Neural progenitor cell (in vitro differentiated cells): ENCODE measurements at regions not wholly inside any gene's neighbourhood (a gene's known extent, or its start where the extent isn't known, plus 50 kb on each side); places are given as distances from the start of the nearest gene placed in this dataset.

Source experiments
- DNase-seq: peaks from one replicate; pipeline ENCODE4 v3.0.0-alpha.2; 2016; ENCODE audit warnings: low spot score
- H2AFZ ChIP-seq: fragments of 200-600 bp; sonication (generic); replicated peaks from 2 replicates; pipeline ENCODE4 v1.6.1; 2016; ENCODE audit warnings: antibody characterized with exemption
- H3F3A ChIP-seq: fragments of 200-600 bp; sonication (generic); 2 replicates; pipeline ENCODE4 v1.6.1; 2016; ENCODE audit warnings: antibody characterized with exemption, low read depth
- H3K27ac ChIP-seq: fragments of 200-600 bp; sonication (generic); 2 replicates; pipeline ENCODE4 v1.5.1; 2016; ENCODE audit warnings: mild to moderate bottlenecking
- H3K27me3 ChIP-seq: fragments of 200-600 bp; sonication (generic); 2 replicates; pipeline ENCODE4 v1.6.1; 2016; ENCODE audit warnings: mild to moderate bottlenecking, moderate library complexity
- H3K36me3 ChIP-seq: fragments of 200-600 bp; sonication (generic); 2 replicates; pipeline ENCODE4 v1.5.1; 2016
- H3K4me1 ChIP-seq: fragments of 200-600 bp; sonication (generic); 2 replicates; pipeline ENCODE4 v1.6.1; 2016; ENCODE audit warnings: mixed run types
- H3K4me2 ChIP-seq: fragments of 200-600 bp; sonication (generic); 2 replicates; pipeline ENCODE4 v1.6.1; 2016
- H3K4me3 ChIP-seq: fragments of 200-600 bp; sonication (generic); 2 replicates; pipeline ENCODE4 v1.5.1; 2016
- H3K79me2 ChIP-seq: fragments of 200-600 bp; sonication (generic); 2 replicates; pipeline ENCODE4 v1.6.1; 2016; ENCODE audit warnings: low read depth
- H3K9ac ChIP-seq: fragments of 200-600 bp; sonication (generic); 2 replicates; pipeline ENCODE4 v1.6.1; 2016
- H3K9me3 ChIP-seq: fragments of 200-600 bp; sonication (generic); 2 replicates; pipeline ENCODE4 v1.5.1; 2016; ENCODE audit warnings: low read depth
- H4K20me1 ChIP-seq: fragments of 200-600 bp; sonication (generic); 2 replicates; pipeline ENCODE4 v1.6.1; 2016; ENCODE audit warnings: low read depth
- H3K27ac Mint-ChIP-seq: 3 replicates; pipeline ENCODE4 v1.8.0; 2021; ENCODE audit warnings: mixed read lengths
- H3K27me3 Mint-ChIP-seq: 2 replicates; pipeline ENCODE4 v1.8.0; 2022; ENCODE audit warnings: low read depth, mild to moderate bottlenecking, inconsistent platforms, moderate library complexity, mixed read lengths; ENCODE audit not compliant: insufficient read depth
- H3K36me3 Mint-ChIP-seq: 3 replicates; pipeline ENCODE4 v1.8.0; 2021; ENCODE audit warnings: mixed read lengths
- H3K4me1 Mint-ChIP-seq: 3 replicates; pipeline ENCODE4 v1.8.0; 2021; ENCODE audit warnings: mixed read lengths
- H3K4me3 Mint-ChIP-seq: 3 replicates; pipeline ENCODE4 v1.8.0; 2021; ENCODE audit warnings: mild to moderate bottlenecking, moderate library complexity, mixed read lengths
- H3K9me3 Mint-ChIP-seq: 3 replicates; pipeline ENCODE4 v1.8.0; 2020; ENCODE audit warnings: mixed read lengths
- EZH2 ChIP-seq: fragments of 200-600 bp; sonication (generic); IDR thresholded peaks from 2 replicates; pipeline ENCODE4 v1.6.1; 2017; ENCODE audit warnings: antibody characterized with exemption, mild to moderate bottlenecking, moderate library complexity
- EZH2phosphoT487 ChIP-seq: fragments of 200-600 bp; sonication (generic); IDR thresholded peaks from 2 replicates; pipeline ENCODE4 v1.6.1; 2017; ENCODE audit warnings: antibody characterized with exemption
- TF ChIP-seq, protein P1 (sequence below): fragments of 200-600 bp; sonication (generic); IDR thresholded peaks from 2 replicates; pipeline ENCODE4 v1.5.1; 2017; ENCODE audit warnings: antibody characterized with exemption, mild to moderate bottlenecking

DNA sequence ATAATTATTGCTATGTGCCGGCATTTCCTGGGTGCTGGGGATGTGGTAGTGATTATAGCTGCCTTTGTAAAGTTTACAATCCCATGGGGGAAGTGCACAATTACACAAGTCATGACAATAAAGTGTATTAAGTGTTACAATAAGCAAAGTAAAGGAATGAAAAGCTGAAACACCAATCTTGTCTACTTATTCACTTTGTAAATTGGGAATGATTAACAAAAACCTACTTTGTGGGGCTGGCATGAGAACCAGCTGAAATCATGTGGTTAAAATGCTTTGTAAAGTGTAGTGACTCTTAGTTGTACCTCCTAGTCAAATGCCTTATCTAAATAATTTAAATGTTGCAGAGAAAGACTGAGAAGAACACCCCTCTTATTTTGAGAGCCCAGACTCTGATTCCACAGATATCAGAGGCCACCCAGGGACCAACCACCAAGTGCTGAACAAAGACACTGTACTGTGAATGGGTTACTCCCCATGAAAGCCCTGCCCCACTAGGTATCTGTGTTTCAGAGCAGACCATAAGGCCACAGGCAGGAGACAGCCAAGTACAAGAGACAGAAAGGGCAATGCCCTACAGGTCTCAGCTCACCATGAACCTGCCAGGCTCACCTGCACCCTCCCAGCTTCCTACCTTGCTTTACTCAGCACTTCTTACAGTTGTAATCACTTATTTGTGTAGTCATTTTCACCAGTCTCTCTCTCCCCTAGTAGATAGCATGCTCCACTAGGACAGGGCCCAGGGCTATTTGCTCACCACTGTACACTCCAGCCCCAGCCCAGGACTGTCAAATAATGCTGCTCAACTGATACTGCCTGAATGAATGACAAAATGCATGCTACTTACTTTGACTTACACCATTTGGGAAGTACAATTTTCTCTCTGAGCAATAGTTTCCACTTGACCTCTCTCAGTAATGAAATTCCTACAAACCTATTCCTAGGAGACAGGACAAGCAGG lies 101.6 kb upstream of the APC start:
- peaks cover 28% of the 10 kb centered on the region for H3K4me1 Mint-ChIP-seq
- Histone ChIP-seq H3K4me1 (peaks cover 6% of the 10 kb centered on the region), H3K27ac (no peak overlapping the region), H2AFZ (no peak overlapping the region), H3K4me3 (no peak overlapping the region), H3F3A (no peaks in the 10 kb centered on the region), H3K9me3 (no peaks in the 10 kb centered on the region), H3K9ac (no peak overlapping the region), H4K20me1 (no peaks in the 10 kb centered on the region), H3K4me2 (no peak overlapping the region), H3K79me2 (no peaks in the 10 kb centered on the region), H3K27me3 (no peaks in the 10 kb centered on the region), H3K36me3 (no peaks in the 10 kb centered on the region)
- H3K9me3 Mint-ChIP-seq: peaks cover 2% of the 10 kb centered on the region
- peak overlapping the region; percentile 14 for H3K27ac Mint-ChIP-seq
- H3K4me3 Mint-ChIP-seq: no peak overlapping the region
- no peak for TF ChIP-seq EZH2phosphoT487
- TF ChIP-seq EZH2: no peak
- TF ChIP-seq, protein P1, sequence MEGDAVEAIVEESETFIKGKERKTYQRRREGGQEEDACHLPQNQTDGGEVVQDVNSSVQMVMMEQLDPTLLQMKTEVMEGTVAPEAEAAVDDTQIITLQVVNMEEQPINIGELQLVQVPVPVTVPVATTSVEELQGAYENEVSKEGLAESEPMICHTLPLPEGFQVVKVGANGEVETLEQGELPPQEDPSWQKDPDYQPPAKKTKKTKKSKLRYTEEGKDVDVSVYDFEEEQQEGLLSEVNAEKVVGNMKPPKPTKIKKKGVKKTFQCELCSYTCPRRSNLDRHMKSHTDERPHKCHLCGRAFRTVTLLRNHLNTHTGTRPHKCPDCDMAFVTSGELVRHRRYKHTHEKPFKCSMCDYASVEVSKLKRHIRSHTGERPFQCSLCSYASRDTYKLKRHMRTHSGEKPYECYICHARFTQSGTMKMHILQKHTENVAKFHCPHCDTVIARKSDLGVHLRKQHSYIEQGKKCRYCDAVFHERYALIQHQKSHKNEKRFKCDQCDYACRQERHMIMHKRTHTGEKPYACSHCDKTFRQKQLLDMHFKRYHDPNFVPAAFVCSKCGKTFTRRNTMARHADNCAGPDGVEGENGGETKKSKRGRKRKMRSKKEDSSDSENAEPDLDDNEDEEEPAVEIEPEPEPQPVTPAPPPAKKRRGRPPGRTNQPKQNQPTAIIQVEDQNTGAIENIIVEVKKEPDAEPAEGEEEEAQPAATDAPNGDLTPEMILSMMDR: no peak
- peaks cover 3% of the 10 kb centered on the region for H3K27me3 Mint-ChIP-seq
- H3K36me3 Mint-ChIP-seq: peaks cover 2% of the 10 kb centered on the region
- DNase-seq: no peak

DNA sequence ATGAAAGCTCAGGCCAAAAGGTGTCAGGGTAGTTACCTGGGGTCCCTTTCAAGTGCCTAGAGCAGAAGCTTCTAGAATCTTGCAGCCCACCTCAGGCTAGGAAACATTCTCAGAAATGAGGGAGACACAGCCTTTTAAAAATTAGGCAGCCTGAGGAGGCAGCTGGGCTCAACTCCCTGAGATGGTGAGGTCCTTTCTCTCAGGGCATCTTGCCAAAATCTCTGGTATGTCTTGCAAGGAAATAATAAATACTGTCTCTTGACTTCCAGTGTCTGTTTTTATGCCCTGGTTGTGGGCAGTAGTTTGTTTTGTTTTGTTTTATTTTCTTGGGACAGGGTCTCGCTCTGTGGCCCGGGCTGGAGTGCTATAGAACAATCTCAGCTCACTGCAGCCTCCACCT lies 100.9 kb upstream of the APC start:
- no peaks in the 10 kb centered on the region for H3K36me3 ChIP-seq
- H3K9me3 ChIP-seq: no peaks in the 10 kb centered on the region
- Mint-ChIP-seq H3K36me3 (peaks cover 2% of the 10 kb centered on the region), H3K9me3 (peaks cover 2% of the 10 kb centered on the region), H3K27ac (no peak overlapping the region), H3K4me3 (no peak overlapping the region), H3K4me1 (peaks cover 30% of the 10 kb centered on the region), H3K27me3 (peaks cover 3% of the 10 kb centered on the region)
- TF ChIP-seq, protein P1: no peak
- TF ChIP-seq EZH2phosphoT487 (no peak), EZH2 (no peak)
- no peak overlapping the region for H2AFZ ChIP-seq
- no peak for DNase-seq
- no peaks in the 10 kb centered on the region for H4K20me1 ChIP-seq
- H3K27me3 ChIP-seq: no peaks in the 10 kb centered on the region
- H3K9ac ChIP-seq: no peak overlapping the region
- no peak overlapping the region for H3K4me3 ChIP-seq
- no peaks in the 10 kb centered on the region for H3K79me2 ChIP-seq
- peaks cover 7% of the 10 kb centered on the region for H3K4me1 ChIP-seq
- no peak overlapping the region for H3K27ac ChIP-seq
- no peak overlapping the region for H3K4me2 ChIP-seq
- no peaks in the 10 kb centered on the region for H3F3A ChIP-seq

DNA sequence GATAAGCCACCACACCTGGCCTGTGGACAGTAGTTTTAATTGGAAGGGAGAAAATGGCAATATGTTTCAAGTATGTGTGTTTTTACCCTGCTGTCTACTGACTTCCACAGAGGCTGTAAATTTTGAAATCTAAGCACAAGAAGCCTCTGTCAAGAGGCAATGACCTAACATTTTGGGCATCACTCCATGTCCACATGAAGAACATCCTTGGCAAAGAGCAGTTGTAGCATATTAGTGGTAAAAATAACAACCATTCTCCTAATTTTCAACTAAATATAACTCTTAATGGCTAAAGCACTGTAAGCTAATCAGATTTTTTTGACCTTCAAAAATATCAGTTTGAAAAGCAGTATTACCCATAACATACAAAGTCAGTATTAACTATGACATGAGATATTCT lies 100.3 kb upstream of the APC start:
- Histone ChIP-seq H3K4me3 (no peak overlapping the region), H3K36me3 (no peaks in the 10 kb centered on the region), H3K79me2 (no peaks in the 10 kb centered on the region), H3K9ac (no peak overlapping the region), H3K27ac (no peak overlapping the region), H3K4me1 (peaks cover 7% of the 10 kb centered on the region), H3K9me3 (no peaks in the 10 kb centered on the region), H2AFZ (no peak overlapping the region), H3F3A (no peaks in the 10 kb centered on the region), H4K20me1 (no peaks in the 10 kb centered on the region), H3K27me3 (no peaks in the 10 kb centered on the region), H3K4me2 (no peak overlapping the region)
- peaks cover 30% of the 10 kb centered on the region for H3K4me1 Mint-ChIP-seq
- peaks cover 3% of the 10 kb centered on the region for H3K27me3 Mint-ChIP-seq
- H3K9me3 Mint-ChIP-seq: no peaks in the 10 kb centered on the region
- no peak overlapping the region for H3K4me3 Mint-ChIP-seq
- DNase-seq: no peak
- TF ChIP-seq, protein P1: no peak
- TF ChIP-seq EZH2phosphoT487: no peak
- TF ChIP-seq EZH2: no peak
- no peaks in the 10 kb centered on the region for H3K36me3 Mint-ChIP-seq
- no peak overlapping the region for H3K27ac Mint-ChIP-seq
